Limb (tissue), 2 donors: ENCODE measurements at regions not wholly inside any gene's neighbourhood (a gene's known extent, or its start where the extent isn't known, plus 50 kb on each side); places are given as distances from the start of the nearest gene placed in this dataset.

ENCODE experiments used
- DNase-seq, 2 donors: peaks; one replicate each; pipeline ENCODE4 v3.0.0-alpha.2; 2016; ENCODE audit errors: extremely low spot score in 2 of 2

- DNase-seq, result no peak
These were observed 100.1 kb upstream of the COL21A1 start for GRCh38 chr6:56347526-56347925.

GRCh38 chr6:56346958-56347357 is 99.6 kb upstream of the COL21A1 start:
- DNase-seq, result no peak

GRCh38 chr6:56345376-56345995 is 98.1 kb upstream of the COL21A1 start:
- DNase-seq, result no peak

GRCh38 chr6:56343295-56343694 is 95.9 kb upstream of the COL21A1 start:
- DNase-seq, result no peak

GRCh38 chr6:56339524-56339923 is 92.1 kb upstream of the COL21A1 start:
- DNase-seq, result no peak

GRCh38 chr6:56335726-56336125 is 88.3 kb upstream of the COL21A1 start:
- DNase-seq, result no peak

- no peak for DNase-seq
These were observed 87.6 kb upstream of the COL21A1 start for GRCh38 chr6:56334937-56335336.

GRCh38 chr6:56329271-56330050 is 82.1 kb upstream of the COL21A1 start:
- DNase-seq, result no peak

- DNase-seq, result no peak
These were observed 81.3 kb upstream of the COL21A1 start for GRCh38 chr6:56328728-56329090.

- DNase-seq, result no peak
These were observed 80.8 kb upstream of the COL21A1 start for GRCh38 chr6:56327946-56328727.

GRCh38 chr6:56324396-56324795 is 77.0 kb upstream of the COL21A1 start:
- no peak for DNase-seq

- no peak for DNase-seq
These were observed 71.5 kb upstream of the COL21A1 start for GRCh38 chr6:56318851-56319250.

GRCh38 chr6:56314683-56315523 is 67.5 kb upstream of the COL21A1 start:
- no peak for DNase-seq

- no peak for DNase-seq
These were observed 64.4 kb upstream of the COL21A1 start for GRCh38 chr6:56311533-56312448.

GRCh38 chr6:56311061-56311460 is 63.7 kb upstream of the COL21A1 start:
- DNase-seq, result peak in 1 of 2 donors; percentile 60

- no peak for DNase-seq
These were observed 62.9 kb upstream of the COL21A1 start for GRCh38 chr6:56310241-56310640.

- DNase-seq, result no peak
These were observed 52.5 kb upstream of the COL21A1 start for GRCh38 chr6:56299916-56300315.

GRCh38 chr6:56297022-56297989 is 49.9 kb upstream of the COL21A1 start:
- DNase-seq, result no peak
